ENCODE measurements at regions not wholly inside any gene's neighbourhood (a gene's known extent, or its start where the extent isn't known, plus 50 kb on each side); places are given as distances from the start of the nearest gene placed in this dataset.

DNA sequence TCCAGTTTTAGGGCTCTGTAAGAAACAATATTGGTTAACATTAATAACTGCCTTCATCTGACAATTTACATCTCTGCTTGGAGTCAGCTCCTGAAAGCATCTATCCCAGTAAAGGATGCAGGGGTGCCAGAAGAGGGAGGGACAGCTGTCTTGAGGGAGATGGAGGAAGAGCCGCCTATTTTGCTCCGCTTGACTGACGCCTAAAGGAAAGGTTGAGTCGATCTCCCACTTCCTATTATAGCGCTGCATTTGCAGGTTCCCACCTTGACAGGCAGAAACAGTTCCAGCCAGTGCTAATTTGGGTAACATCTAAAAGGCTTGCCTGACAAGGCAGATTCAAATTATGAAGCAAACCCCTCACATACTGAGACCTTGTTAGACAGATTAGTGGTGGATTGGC lies 374.6 kb downstream of the SPATA31D1 start:
- intact Hi-C loops (cut with micrococcal nuclease) = no loop called here
- Histone ChIP-seq H3K4me1 (ENCODE audit: insufficient read depth, low read length) (no peaks in the 10 kb centered on the region), H3K27ac (ENCODE audit: low read length) (no peak overlapping the region), H3K4me3 (ENCODE audit: low read length) (no peak overlapping the region), H3K27me3 (ENCODE audit: low read length) (no peaks in the 10 kb centered on the region), H3K9me3 (ENCODE audit: low read length) (no peaks in the 10 kb centered on the region), H3K4me2 (ENCODE audit: low read length) (no peak overlapping the region), H4K20me1 (ENCODE audit: low read length) (no peaks in the 10 kb centered on the region), H3K36me3 (ENCODE audit: low read depth, low read length) (no peaks in the 10 kb centered on the region), H3K9ac (ENCODE audit: low read length) (no peak overlapping the region), H3K79me2 (ENCODE audit: low read length) (no peaks in the 10 kb centered on the region), H3K9me2 (replicated peaks; ENCODE audit: low read length) (no peaks in the 10 kb centered on the region), H2AFZ (ENCODE audit: low read length) (no peak overlapping the region), H3F3A (ENCODE audit: low read length, unreplicated experiment) (no peaks in the 10 kb centered on the region)
- CTCF ChIA-PET = no interaction called here
- ATAC-seq (no peak), DNase-seq (no peak)
- BruUV-seq (replicated peaks) = no TSS peak
- POLR2A ChIA-PET (ENCODE audit: unreplicated experiment) = no interaction called here
- TF ChIP-seq EZH2 (IDR thresholded peaks at IDR 0.05; ENCODE audit: low read length, unreplicated experiment) (no peak), EZH2phosphoT487 (IDR thresholded peaks at IDR 0.05; ENCODE audit: borderline replicate concordance, low read length) (no peak)
- TF ChIP-seq, protein P1, sequence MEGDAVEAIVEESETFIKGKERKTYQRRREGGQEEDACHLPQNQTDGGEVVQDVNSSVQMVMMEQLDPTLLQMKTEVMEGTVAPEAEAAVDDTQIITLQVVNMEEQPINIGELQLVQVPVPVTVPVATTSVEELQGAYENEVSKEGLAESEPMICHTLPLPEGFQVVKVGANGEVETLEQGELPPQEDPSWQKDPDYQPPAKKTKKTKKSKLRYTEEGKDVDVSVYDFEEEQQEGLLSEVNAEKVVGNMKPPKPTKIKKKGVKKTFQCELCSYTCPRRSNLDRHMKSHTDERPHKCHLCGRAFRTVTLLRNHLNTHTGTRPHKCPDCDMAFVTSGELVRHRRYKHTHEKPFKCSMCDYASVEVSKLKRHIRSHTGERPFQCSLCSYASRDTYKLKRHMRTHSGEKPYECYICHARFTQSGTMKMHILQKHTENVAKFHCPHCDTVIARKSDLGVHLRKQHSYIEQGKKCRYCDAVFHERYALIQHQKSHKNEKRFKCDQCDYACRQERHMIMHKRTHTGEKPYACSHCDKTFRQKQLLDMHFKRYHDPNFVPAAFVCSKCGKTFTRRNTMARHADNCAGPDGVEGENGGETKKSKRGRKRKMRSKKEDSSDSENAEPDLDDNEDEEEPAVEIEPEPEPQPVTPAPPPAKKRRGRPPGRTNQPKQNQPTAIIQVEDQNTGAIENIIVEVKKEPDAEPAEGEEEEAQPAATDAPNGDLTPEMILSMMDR (conservative IDR thresholded peaks at IDR 0.05; ENCODE audit: low read depth, low read length) = no peak

DNA sequence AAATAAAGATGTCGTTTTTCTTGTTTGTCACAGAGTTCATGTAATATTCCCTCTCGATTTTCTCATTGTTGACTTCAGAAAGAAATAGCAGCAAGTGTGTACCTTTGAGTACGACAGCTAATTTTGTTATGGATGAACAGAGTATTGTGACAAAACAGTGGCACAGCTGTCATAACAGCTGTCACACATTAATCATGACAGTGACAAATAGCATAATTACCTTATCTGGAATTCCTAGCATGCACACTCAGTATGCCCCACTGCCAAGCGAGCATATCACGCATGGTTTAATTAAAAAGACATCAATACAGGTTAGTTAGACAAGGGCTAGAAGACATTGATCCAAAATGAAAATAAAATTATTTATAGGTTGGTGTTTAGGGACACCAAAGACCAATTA lies 375.1 kb downstream of the SPATA31D1 start:
- BruUV-seq (replicated peaks) = no TSS peak
- ChIA-PET CTCF (no interaction called here), POLR2A (ENCODE audit: unreplicated experiment) (no interaction called here)
- intact Hi-C loops (cut with micrococcal nuclease) = no loop called here
- H3K27ac ChIP-seq (ENCODE audit: low read length) = no peak overlapping the region
- no peak for TF ChIP-seq EZH2 (IDR thresholded peaks at IDR 0.05; ENCODE audit: low read length, unreplicated experiment)
- TF ChIP-seq EZH2phosphoT487 (IDR thresholded peaks at IDR 0.05; ENCODE audit: borderline replicate concordance, low read length) = no peak
- TF ChIP-seq, protein P1 (conservative IDR thresholded peaks at IDR 0.05; ENCODE audit: low read depth, low read length) = no peak
- no peaks in the 10 kb centered on the region for H3K4me1 ChIP-seq (ENCODE audit: insufficient read depth, low read length)
- H3F3A ChIP-seq (ENCODE audit: low read length, unreplicated experiment) = no peaks in the 10 kb centered on the region
- H2AFZ ChIP-seq (ENCODE audit: low read length) = no peak overlapping the region
- H3K79me2 ChIP-seq (ENCODE audit: low read length) = no peaks in the 10 kb centered on the region
- no peaks in the 10 kb centered on the region for H3K9me3 ChIP-seq (ENCODE audit: low read length)
- H4K20me1 ChIP-seq (ENCODE audit: low read length) = no peaks in the 10 kb centered on the region
- DNase-seq (no peak), ATAC-seq (no peak)
- no peak overlapping the region for H3K4me3 ChIP-seq (ENCODE audit: low read length)
- no peaks in the 10 kb centered on the region for H3K27me3 ChIP-seq (ENCODE audit: low read length)
- H3K9ac ChIP-seq (ENCODE audit: low read length) = no peak overlapping the region
- no peaks in the 10 kb centered on the region for H3K36me3 ChIP-seq (ENCODE audit: low read depth, low read length)
- no peak overlapping the region for H3K4me2 ChIP-seq (ENCODE audit: low read length)
- H3K9me2 ChIP-seq (replicated peaks; ENCODE audit: low read length) = no peaks in the 10 kb centered on the region

DNA sequence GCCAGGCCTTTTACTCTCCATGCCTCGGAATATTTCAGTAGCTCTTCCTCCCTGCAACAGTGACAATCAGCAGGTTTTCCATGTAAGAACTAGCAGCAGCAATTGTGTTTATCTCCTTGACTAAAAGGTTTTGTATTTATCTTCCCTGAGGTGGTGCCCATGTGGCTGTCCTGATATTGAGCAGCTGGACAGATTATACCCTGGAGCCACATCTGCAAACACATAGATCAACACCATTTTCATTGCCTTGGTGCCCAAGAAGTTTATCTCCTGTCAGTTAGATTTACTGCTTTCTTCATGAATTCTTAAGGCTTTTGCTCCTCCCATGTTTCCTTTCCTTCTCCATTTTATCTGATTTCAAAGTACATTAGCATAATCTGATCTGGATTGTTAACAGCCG lies 378.4 kb downstream of the SPATA31D1 start:
- Histone ChIP-seq H3K27ac (ENCODE audit: low read length) (no peak overlapping the region), H4K20me1 (ENCODE audit: low read length) (no peaks in the 10 kb centered on the region), H3K27me3 (ENCODE audit: low read length) (no peaks in the 10 kb centered on the region), H3K36me3 (ENCODE audit: low read depth, low read length) (no peaks in the 10 kb centered on the region), H3K4me1 (ENCODE audit: insufficient read depth, low read length) (no peaks in the 10 kb centered on the region), H3F3A (ENCODE audit: low read length, unreplicated experiment) (no peaks in the 10 kb centered on the region), H2AFZ (ENCODE audit: low read length) (no peak overlapping the region), H3K9ac (ENCODE audit: low read length) (no peak overlapping the region), H3K9me3 (ENCODE audit: low read length) (no peaks in the 10 kb centered on the region), H3K9me2 (replicated peaks; ENCODE audit: low read length) (no peaks in the 10 kb centered on the region), H3K79me2 (ENCODE audit: low read length) (no peaks in the 10 kb centered on the region), H3K4me3 (ENCODE audit: low read length) (no peak overlapping the region), H3K4me2 (ENCODE audit: low read length) (no peak overlapping the region)
- TF ChIP-seq, protein P1 (conservative IDR thresholded peaks at IDR 0.05; ENCODE audit: low read depth, low read length) = no peak
- POLR2A ChIA-PET (ENCODE audit: unreplicated experiment) = no interaction called here
- no peak for DNase-seq
- intact Hi-C loops (cut with micrococcal nuclease) = no loop called here
- CTCF ChIA-PET = no interaction called here
- ATAC-seq = no peak
- no TSS peak for BruUV-seq (replicated peaks)

All from PC-3 (cell line).